MM.1S (cell line): ENCODE measurements at regions not wholly inside any gene's neighbourhood (a gene's known extent, or its start where the extent isn't known, plus 50 kb on each side); places are given as distances from the start of the nearest gene placed in this dataset.

ENCODE experiments used
- DNase-seq: peaks from one replicate; pipeline ENCODE4 v3.0.0-alpha.2; 2015
- H2AFZ ChIP-seq: fragments of 300-600 bp; sonication (generic); 2 replicates; pipeline ENCODE4 v1.6.0; 2016; ENCODE audit warnings: antibody characterized with exemption, low read length
- H3F3A ChIP-seq: fragments of 300-600 bp; sonication (generic); 2 replicates; pipeline ENCODE4 v1.6.1; 2016; ENCODE audit warnings: mild to moderate bottlenecking, antibody characterized with exemption, low read length, moderate library complexity, mixed read lengths; ENCODE audit not compliant: insufficient read depth
- H3K27ac ChIP-seq: fragments of 300-600 bp; sonication (generic); 2 replicates; pipeline ENCODE4 v1.5.1; 2016; ENCODE audit warnings: mild to moderate bottlenecking, low read length
- H3K27me3 ChIP-seq: fragments of 300-600 bp; sonication (generic); replicated peaks from 2 replicates; pipeline ENCODE4 v1.6.0; 2016; ENCODE audit warnings: low read length; ENCODE audit not compliant: insufficient read depth
- H3K36me3 ChIP-seq: fragments of 300-600 bp; sonication (generic); replicated peaks from 2 replicates; pipeline ENCODE4 v1.6.1; 2016; ENCODE audit warnings: mild to moderate bottlenecking, low read length, mixed read lengths; ENCODE audit not compliant: insufficient read depth
- H3K4me1 ChIP-seq: fragments of 300-600 bp; sonication (generic); 2 replicates; pipeline ENCODE4 v1.6.1; 2016; ENCODE audit warnings: low read length, mixed read lengths
- H3K4me2 ChIP-seq: fragments of 300-600 bp; sonication (generic); 2 replicates; pipeline ENCODE4 v1.6.0; 2016; ENCODE audit warnings: low read depth, low read length
- H3K4me3 ChIP-seq: fragments of 300-600 bp; sonication (generic); 2 replicates; pipeline ENCODE4 v1.5.1; 2016; ENCODE audit warnings: low read length, mixed read lengths
- H3K79me2 ChIP-seq: fragments of 300-600 bp; sonication (generic); 2 replicates; pipeline ENCODE4 v1.6.1; 2016; ENCODE audit warnings: mixed run types, low read length, mixed read lengths
- H3K9ac ChIP-seq: fragments of 300-600 bp; sonication (generic); 2 replicates; pipeline ENCODE4 v1.6.1; 2016; ENCODE audit warnings: low read length, mixed read lengths
- H3K9me2 ChIP-seq: fragments of 300-600 bp; sonication (generic); replicated peaks from 2 replicates; pipeline ENCODE4 v1.6.1; 2016; ENCODE audit warnings: mild to moderate bottlenecking, low read length, mixed read lengths; ENCODE audit not compliant: insufficient read depth
- H3K9me3 ChIP-seq: fragments of 300-600 bp; sonication (generic); replicated peaks from 2 replicates; pipeline ENCODE4 v1.6.1; 2016; ENCODE audit warnings: mild to moderate bottlenecking, low read length, mixed read lengths; ENCODE audit not compliant: insufficient read depth
- H4K20me1 ChIP-seq: fragments of 300-600 bp; sonication (generic); 2 replicates; pipeline ENCODE4 v1.6.1; 2016; ENCODE audit warnings: mild to moderate bottlenecking, low read length, moderate library complexity, mixed read lengths; ENCODE audit not compliant: insufficient read depth
- EZH2 ChIP-seq: fragments of 300-600 bp; sonication (generic); optimal IDR thresholded peaks from 2 replicates; pipeline ENCODE3; 2017; ENCODE audit warnings: low read depth, mild to moderate bottlenecking, antibody characterized with exemption, low read length, mixed read lengths
- EZH2phosphoT487 ChIP-seq: fragments of 300-600 bp; sonication (generic); IDR thresholded peaks from 2 replicates; pipeline ENCODE4 v1.6.1; 2018; ENCODE audit warnings: antibody characterized with exemption, low read length
- TF ChIP-seq, protein P1 (sequence below): fragments of 300-600 bp; sonication (generic); IDR thresholded peaks from 2 replicates; pipeline ENCODE4 v1.5.1; 2016; ENCODE audit warnings: antibody characterized with exemption, low read length, mixed read lengths

DNA sequence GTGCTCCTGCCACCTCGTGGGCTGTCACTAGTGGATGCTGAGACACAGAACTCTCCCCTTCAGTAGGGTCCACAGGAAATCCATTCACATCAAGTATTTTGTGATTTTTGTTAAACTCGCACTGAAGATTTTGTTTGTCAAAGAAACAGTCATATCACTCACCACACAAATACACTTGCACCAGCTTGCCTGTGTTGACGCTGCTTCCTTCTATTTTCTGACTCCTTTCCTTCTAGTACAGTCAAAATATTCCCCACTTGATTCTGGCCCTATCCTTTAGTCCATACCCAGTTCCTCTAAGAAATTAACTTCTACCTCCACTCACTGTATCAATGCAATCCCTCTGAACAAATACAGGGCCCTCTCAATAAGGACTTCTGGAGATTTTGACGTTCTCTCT lies 213.2 kb upstream of the ARL4C start:
- Histone ChIP-seq H3K9ac (no peak overlapping the region), H3K4me1 (no peaks in the 10 kb centered on the region), H3K36me3 (no peaks in the 10 kb centered on the region), H2AFZ (no peak overlapping the region), H3K9me3 (no peaks in the 10 kb centered on the region), H4K20me1 (no peaks in the 10 kb centered on the region), H3K4me3 (no peak overlapping the region), H3K9me2 (no peaks in the 10 kb centered on the region), H3K27me3 (no peaks in the 10 kb centered on the region), H3K79me2 (no peaks in the 10 kb centered on the region), H3K27ac (no peak overlapping the region), H3K4me2 (no peak overlapping the region), H3F3A (no peaks in the 10 kb centered on the region)
- TF ChIP-seq EZH2: no peak
- no peak for TF ChIP-seq EZH2phosphoT487
- TF ChIP-seq, protein P1, sequence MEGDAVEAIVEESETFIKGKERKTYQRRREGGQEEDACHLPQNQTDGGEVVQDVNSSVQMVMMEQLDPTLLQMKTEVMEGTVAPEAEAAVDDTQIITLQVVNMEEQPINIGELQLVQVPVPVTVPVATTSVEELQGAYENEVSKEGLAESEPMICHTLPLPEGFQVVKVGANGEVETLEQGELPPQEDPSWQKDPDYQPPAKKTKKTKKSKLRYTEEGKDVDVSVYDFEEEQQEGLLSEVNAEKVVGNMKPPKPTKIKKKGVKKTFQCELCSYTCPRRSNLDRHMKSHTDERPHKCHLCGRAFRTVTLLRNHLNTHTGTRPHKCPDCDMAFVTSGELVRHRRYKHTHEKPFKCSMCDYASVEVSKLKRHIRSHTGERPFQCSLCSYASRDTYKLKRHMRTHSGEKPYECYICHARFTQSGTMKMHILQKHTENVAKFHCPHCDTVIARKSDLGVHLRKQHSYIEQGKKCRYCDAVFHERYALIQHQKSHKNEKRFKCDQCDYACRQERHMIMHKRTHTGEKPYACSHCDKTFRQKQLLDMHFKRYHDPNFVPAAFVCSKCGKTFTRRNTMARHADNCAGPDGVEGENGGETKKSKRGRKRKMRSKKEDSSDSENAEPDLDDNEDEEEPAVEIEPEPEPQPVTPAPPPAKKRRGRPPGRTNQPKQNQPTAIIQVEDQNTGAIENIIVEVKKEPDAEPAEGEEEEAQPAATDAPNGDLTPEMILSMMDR: no peak
- DNase-seq: no peak

DNA sequence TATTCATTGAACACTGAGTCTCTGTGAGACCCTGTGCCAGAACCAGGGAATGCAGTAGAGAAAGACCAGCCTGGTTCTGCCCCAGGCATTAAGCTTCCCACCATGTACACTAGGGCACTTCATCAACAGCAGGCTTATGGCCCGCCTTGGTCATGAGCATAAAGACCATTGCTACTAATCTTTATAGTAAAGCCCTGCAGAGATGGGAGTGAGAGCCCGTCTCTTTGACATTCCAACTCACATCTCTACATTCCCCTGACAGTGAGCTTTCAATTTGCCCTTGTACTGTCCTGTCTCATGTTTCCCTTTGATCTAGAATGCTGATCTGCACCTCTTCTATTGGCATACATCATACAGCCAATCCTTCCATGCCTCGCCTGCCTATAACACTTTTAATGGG lies 211.8 kb upstream of the ARL4C start:
- no peaks in the 10 kb centered on the region for H3K27me3 ChIP-seq
- no peak overlapping the region for H3K9ac ChIP-seq
- no peak overlapping the region for H3K4me3 ChIP-seq
- no peaks in the 10 kb centered on the region for H3K9me2 ChIP-seq
- no peaks in the 10 kb centered on the region for H4K20me1 ChIP-seq
- H3K4me1 ChIP-seq: no peaks in the 10 kb centered on the region
- no peaks in the 10 kb centered on the region for H3K36me3 ChIP-seq
- no peaks in the 10 kb centered on the region for H3F3A ChIP-seq
- H3K79me2 ChIP-seq: no peaks in the 10 kb centered on the region
- H3K27ac ChIP-seq: no peak overlapping the region
- no peak for DNase-seq
- H3K9me3 ChIP-seq: no peaks in the 10 kb centered on the region
- TF ChIP-seq EZH2 (no peak), EZH2phosphoT487 (no peak)
- TF ChIP-seq, protein P1: no peak
- H3K4me2 ChIP-seq: no peak overlapping the region
- H2AFZ ChIP-seq: no peak overlapping the region

DNA sequence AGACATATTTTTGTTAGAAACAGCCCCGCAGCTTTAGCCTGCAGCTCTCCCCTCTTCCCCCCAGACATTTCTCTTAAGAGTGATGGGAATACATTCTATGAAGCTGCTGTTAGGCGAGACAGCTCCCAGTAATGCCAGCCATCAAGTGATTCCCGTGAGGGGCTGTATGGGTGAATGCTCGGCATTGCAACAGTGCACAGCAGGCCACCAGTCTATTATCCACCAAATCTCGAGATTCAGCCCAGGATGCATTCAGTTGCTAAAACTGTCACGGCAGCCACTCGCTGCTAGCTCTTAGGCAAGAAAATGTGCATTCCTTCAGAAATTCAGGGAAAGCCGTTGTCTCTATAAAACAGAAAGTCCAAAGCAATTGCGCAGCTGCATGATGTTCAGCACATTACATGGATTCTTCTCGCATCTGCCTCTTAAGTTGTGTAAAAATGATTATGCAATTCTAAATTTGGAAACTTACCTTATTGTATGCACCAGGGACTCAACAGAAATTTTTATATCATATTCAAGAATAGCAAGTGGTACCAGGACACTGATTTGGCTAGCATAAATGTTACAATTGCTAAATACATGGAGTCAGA lies 211.3 kb upstream of the ARL4C start:
- no peak for DNase-seq
- H3K27ac ChIP-seq: no peak overlapping the region
- no peaks in the 10 kb centered on the region for H3K27me3 ChIP-seq
- H3K79me2 ChIP-seq: no peaks in the 10 kb centered on the region
- no peak overlapping the region for H3K4me2 ChIP-seq
- H3K9ac ChIP-seq: no peak overlapping the region
- no peaks in the 10 kb centered on the region for H4K20me1 ChIP-seq
- TF ChIP-seq EZH2: no peak
- TF ChIP-seq, protein P1: no peak
- TF ChIP-seq EZH2phosphoT487: no peak
- H3K4me3 ChIP-seq: no peak overlapping the region
- no peaks in the 10 kb centered on the region for H3K9me3 ChIP-seq
- H2AFZ ChIP-seq: no peak overlapping the region
- no peaks in the 10 kb centered on the region for H3K4me1 ChIP-seq
- H3K9me2 ChIP-seq: no peaks in the 10 kb centered on the region
- H3K36me3 ChIP-seq: no peaks in the 10 kb centered on the region
- no peaks in the 10 kb centered on the region for H3F3A ChIP-seq
